B cell (primary cell): ENCODE measurements at regions not wholly inside any gene's neighbourhood (a gene's known extent, or its start where the extent isn't known, plus 50 kb on each side); places are given as distances from the start of the nearest gene placed in this dataset.

Source experiments
- ATAC-seq: fragments of 200-7000 bp; cut with Tn5 transposase; one replicate; pipeline ENCODE4 v1.10.0; 2021; ENCODE audit warnings: low read depth, mild to moderate bottlenecking, moderate number of reproducible peaks, moderate library complexity
- CTCF ChIA-PET: fragments of 350-600 bp; sonication (Branson Sonifier 250); formaldehyde crosslinking; loops from one replicate; lab custom pipeline; 2021; ENCODE audit warnings: antibody characterized with exemption, inconsistent platforms; lab: Charles Lee
- POLR2A ChIA-PET: fragments of 350-600 bp; sonication (Branson Sonifier 250); formaldehyde crosslinking; loops from one replicate; lab custom pipeline; 2021; ENCODE audit warnings: antibody characterized with exemption; lab: Charles Lee
- DNase-seq: peaks from one replicate; pipeline ENCODE4 v3.0.0; 2013
- H2AFZ ChIP-seq: 2 replicates; pipeline ENCODE4 v1.6.1; 2012; ENCODE audit warnings: mild to moderate bottlenecking, low read depth, low read length; ENCODE audit not compliant: insufficient read depth, poor library complexity, severe bottlenecking
- H3K27ac ChIP-seq, 2 donors: 1 replicate in 1 of 2; 2 replicates in 1 of 2; pipeline ENCODE4 v1.5.1; 2012 to 2013; ENCODE audit warnings: low read length in 2 of 2, mild to moderate bottlenecking in 2 of 2, moderate library complexity in 1 of 2
- H3K27me3 ChIP-seq, 4 experiments: fragments of 200-600 bp in 1 of 4; sonication (generic) in 1 of 4; replicated peaks in 1 of 4; 1 replicate in 2 of 4; 2 replicates in 2 of 4; pipeline versions ENCODE4 v1.6.1 to v1.7.0; 2013 to 2016; ENCODE audit warnings: low read length in 3 of 4, mild to moderate bottlenecking in 2 of 4, mixed read lengths in 1 of 4, moderate library complexity in 1 of 4; ENCODE audit not compliant: insufficient read depth in 4 of 4, control insufficient read depth in 3 of 4; ENCODE audit errors: control extremely low read depth in 1 of 4
- H3K36me3 ChIP-seq, 2 experiments: replicated peaks in 1 of 2; 1 replicate in 1 of 2; 2 replicates in 1 of 2; pipeline versions ENCODE4 v1.6.1 to v1.7.1; 2013; ENCODE audit warnings: low read length in 1 of 2; ENCODE audit not compliant: insufficient read depth in 2 of 2, control insufficient read depth in 1 of 2; ENCODE audit errors: control extremely low read depth in 1 of 2, extremely low read depth in 1 of 2
- H3K4me1 ChIP-seq, 2 donors: fragments of 200-600 bp in 1 of 2; sonication (generic) in 1 of 2; 1 replicate in 1 of 2; 2 replicates in 1 of 2; pipeline versions ENCODE4 v1.5.1 to v1.6.1; 2013 to 2017; ENCODE audit warnings: low read length in 2 of 2; ENCODE audit not compliant: control insufficient read depth in 2 of 2, insufficient read depth in 2 of 2
- H3K4me2 ChIP-seq: replicated peaks from 2 replicates; pipeline ENCODE3; 2012; ENCODE audit warnings: mild to moderate bottlenecking, low read depth, low read length; ENCODE audit not compliant: poor library complexity, severe bottlenecking
- H3K4me3 ChIP-seq, 5 experiments: fragments of 200-600 bp in 1 of 5; sonication (generic) in 1 of 5; 1 replicate in 3 of 5; 2 replicates in 2 of 5; pipeline versions ENCODE4 v1.5.1 to v1.7.0; 2011 to 2016; ENCODE audit warnings: low read length in 4 of 5, mild to moderate bottlenecking in 4 of 5, low read depth in 2 of 5, control low read depth in 1 of 5, moderate library complexity in 1 of 5; ENCODE audit not compliant: insufficient read depth in 1 of 5; ENCODE audit errors: control extremely low read depth in 1 of 5, extremely low read depth in 1 of 5
- H3K79me2 ChIP-seq: fragments of 200-600 bp; sonication (generic); one replicate; pipeline ENCODE4 v1.6.0; 2016; ENCODE audit warnings: low read length; ENCODE audit not compliant: control insufficient read depth, insufficient read depth
- H3K9ac ChIP-seq: fragments of 200-600 bp; sonication (generic); 2 replicates; pipeline ENCODE4 v1.6.1; 2017; ENCODE audit warnings: mild to moderate bottlenecking, low read length, moderate library complexity
- H3K9me3 ChIP-seq, 3 donors: one replicate each; pipeline versions ENCODE4 v1.6.1 to v1.7.1; 2013; ENCODE audit warnings: low read length in 2 of 3; ENCODE audit not compliant: control insufficient read depth in 2 of 3, insufficient read depth in 1 of 3; ENCODE audit errors: control extremely low read depth in 1 of 3
- H4K20me1 ChIP-seq: 2 replicates; pipeline ENCODE4 v1.6.0; 2012; ENCODE audit warnings: mild to moderate bottlenecking, low read length; ENCODE audit not compliant: insufficient read depth, control insufficient read depth, poor library complexity, severe bottlenecking
- H3K27ac Mint-ChIP-seq: one replicate; pipeline ENCODE4 v1.8.0; 2021; ENCODE audit warnings: mixed read lengths
- H3K27me3 Mint-ChIP-seq: one replicate; pipeline ENCODE4 v1.8.0; 2021; ENCODE audit warnings: mixed read lengths
- H3K4me1 Mint-ChIP-seq: one replicate; pipeline ENCODE4 v1.8.0; 2021; ENCODE audit warnings: mixed read lengths
- H3K4me3 Mint-ChIP-seq: one replicate; pipeline ENCODE4 v1.8.0; 2021; ENCODE audit warnings: mixed read lengths
- H3K9me3 Mint-ChIP-seq: one replicate; pipeline ENCODE4 v1.8.0; 2022; ENCODE audit warnings: mixed read lengths; ENCODE audit not compliant: insufficient read depth
- EZH2 ChIP-seq: IDR thresholded peaks from 2 replicates; pipeline ENCODE4 v1.6.1; 2012; ENCODE audit warnings: borderline replicate concordance, low read depth, mild to moderate bottlenecking, moderate library complexity, low read length; ENCODE audit not compliant: insufficient read depth, poor library complexity, severe bottlenecking
- WGBS: methylation state at CpG from one replicate; pipeline ENCODE4 v1.1.5; 2013; ENCODE audit warnings: missing lambda C conversion rate; ENCODE audit not compliant: insufficient coverage; 5-methylcytosine and 5-hydroxymethylcytosine counted together
- intact Hi-C: fragments of 100-400 bp; cut with micrococcal nuclease; formaldehyde crosslinking; loops from one replicate; pipeline ENCODE4 v1.10.0; 2022
- TF ChIP-seq, protein P1 (sequence below): fragments of 200-600 bp; IDR thresholded peaks from one replicate; pipeline ENCODE4 v1.8.0; 2022; ENCODE audit warnings: antibody characterized with exemption, mild to moderate bottlenecking

DNA sequence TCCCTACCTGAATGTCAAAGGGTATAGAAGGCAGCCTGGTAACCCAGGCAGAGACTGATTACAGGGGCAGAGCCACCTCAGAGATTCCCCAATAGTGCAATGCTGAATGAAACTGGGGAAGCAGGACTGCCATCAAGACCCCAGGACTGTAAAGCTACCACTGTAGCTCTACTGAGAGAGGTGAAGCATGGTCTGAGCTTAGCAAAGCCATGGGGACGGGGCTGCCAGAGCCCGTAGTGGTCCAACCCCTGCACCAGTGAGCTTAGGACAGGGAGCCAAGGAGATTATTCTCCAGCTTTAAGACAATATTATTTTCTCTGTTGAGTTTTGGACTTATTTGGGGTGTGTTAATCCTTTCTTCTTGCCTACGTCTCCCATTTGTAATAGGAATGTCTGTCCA lies 679.3 kb upstream of the GRAMD2B start:
- H3K27ac ChIP-seq = no peak overlapping the region
- no peaks in the 10 kb centered on the region for H3K27me3 ChIP-seq
- ChIA-PET POLR2A (no interaction called here), CTCF (no interaction called here)
- H3K4me1 ChIP-seq = no peaks in the 10 kb centered on the region
- no peaks in the 10 kb centered on the region for H3K36me3 ChIP-seq
- 100% methylated on average over 1 of the region's 3 CpGs for WGBS
- TF ChIP-seq, protein P1, sequence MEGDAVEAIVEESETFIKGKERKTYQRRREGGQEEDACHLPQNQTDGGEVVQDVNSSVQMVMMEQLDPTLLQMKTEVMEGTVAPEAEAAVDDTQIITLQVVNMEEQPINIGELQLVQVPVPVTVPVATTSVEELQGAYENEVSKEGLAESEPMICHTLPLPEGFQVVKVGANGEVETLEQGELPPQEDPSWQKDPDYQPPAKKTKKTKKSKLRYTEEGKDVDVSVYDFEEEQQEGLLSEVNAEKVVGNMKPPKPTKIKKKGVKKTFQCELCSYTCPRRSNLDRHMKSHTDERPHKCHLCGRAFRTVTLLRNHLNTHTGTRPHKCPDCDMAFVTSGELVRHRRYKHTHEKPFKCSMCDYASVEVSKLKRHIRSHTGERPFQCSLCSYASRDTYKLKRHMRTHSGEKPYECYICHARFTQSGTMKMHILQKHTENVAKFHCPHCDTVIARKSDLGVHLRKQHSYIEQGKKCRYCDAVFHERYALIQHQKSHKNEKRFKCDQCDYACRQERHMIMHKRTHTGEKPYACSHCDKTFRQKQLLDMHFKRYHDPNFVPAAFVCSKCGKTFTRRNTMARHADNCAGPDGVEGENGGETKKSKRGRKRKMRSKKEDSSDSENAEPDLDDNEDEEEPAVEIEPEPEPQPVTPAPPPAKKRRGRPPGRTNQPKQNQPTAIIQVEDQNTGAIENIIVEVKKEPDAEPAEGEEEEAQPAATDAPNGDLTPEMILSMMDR = no peak
- no peak for TF ChIP-seq EZH2
- H3K79me2 ChIP-seq = no peaks in the 10 kb centered on the region
- peaks cover 0 to 6% (median 0%) of the 10 kb centered on the region in 3 donors for H3K9me3 ChIP-seq
- ATAC-seq (no peak), DNase-seq (no peak)
- H3K9ac ChIP-seq = no peak overlapping the region
- no peak overlapping the region for H3K27ac Mint-ChIP-seq
- H4K20me1 ChIP-seq = no peaks in the 10 kb centered on the region
- intact Hi-C loops = no loop called here
- no peak overlapping the region for H3K4me3 Mint-ChIP-seq
- H3K4me1 Mint-ChIP-seq = no peaks in the 10 kb centered on the region
- no peak overlapping the region for H2AFZ ChIP-seq
- no peak overlapping the region for H3K4me3 ChIP-seq
- peaks cover 5% of the 10 kb centered on the region for H3K9me3 Mint-ChIP-seq
- no peak overlapping the region for H3K4me2 ChIP-seq
- no peaks in the 10 kb centered on the region for H3K27me3 Mint-ChIP-seq

DNA sequence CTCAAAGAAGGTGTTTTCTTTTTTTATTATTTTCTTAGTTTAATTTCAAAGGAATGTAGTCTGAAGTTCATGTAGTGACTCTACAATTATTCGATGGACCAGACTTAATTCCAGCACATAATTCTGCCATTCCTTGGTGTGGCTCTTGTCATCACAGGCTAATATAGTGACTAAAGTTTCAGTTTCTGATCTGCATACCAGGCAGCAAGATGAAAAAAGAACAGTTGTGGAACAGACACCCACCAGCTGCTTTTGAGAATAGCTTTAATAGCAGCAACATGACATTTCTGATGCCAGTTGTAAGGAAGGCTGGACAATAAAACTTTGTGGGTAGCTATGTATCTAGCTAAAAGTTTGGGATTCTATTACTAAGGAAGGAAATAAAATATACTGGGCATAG lies 676.3 kb upstream of the GRAMD2B start:
- Histone ChIP-seq H3K4me3 (no peak overlapping the region), H3K27ac (no peak overlapping the region), H2AFZ (no peak overlapping the region), H3K4me1 (no peaks in the 10 kb centered on the region), H3K9ac (no peak overlapping the region), H4K20me1 (no peaks in the 10 kb centered on the region), H3K36me3 (no peaks in the 10 kb centered on the region), H3K4me2 (no peak overlapping the region), H3K9me3 (peaks cover 0 to 6% (median 0%) of the 10 kb centered on the region in 3 donors), H3K27me3 (no peaks in the 10 kb centered on the region), H3K79me2 (no peaks in the 10 kb centered on the region)
- Mint-ChIP-seq H3K27ac (no peak overlapping the region), H3K27me3 (peaks cover 8% of the 10 kb centered on the region), H3K9me3 (peaks cover 5% of the 10 kb centered on the region), H3K4me3 (no peak overlapping the region), H3K4me1 (no peaks in the 10 kb centered on the region)
- no peak for ATAC-seq
- no peak for DNase-seq
- CTCF ChIA-PET = no interaction called here
- WGBS = no CpG with 5 or more reads among the region's 1 CpG
- POLR2A ChIA-PET = no interaction called here
- intact Hi-C loops = no loop called here
- TF ChIP-seq, protein P1 = no peak
- no peak for TF ChIP-seq EZH2
